ENCODE measurements at regions not wholly inside any gene's neighbourhood (a gene's known extent, or its start where the extent isn't known, plus 50 kb on each side); places are given as distances from the start of the nearest gene placed in this dataset.

GRCh38 chr9:16202221-16202620 is 649.4 kb downstream of the CCDC171 start:
- Histone ChIP-seq H3K4me3 (replicated peaks in 1 of 2; ENCODE audit: low read depth in 1 of 2, low read length in 2 of 2) (no peak overlapping the region), H3K36me3 (ENCODE audit: control insufficient read depth in 1 of 2, insufficient read depth in 2 of 2, low read length in 2 of 2) (no peaks in the 10 kb centered on the region), H4K20me1 (ENCODE audit: insufficient read depth) (no peaks in the 10 kb centered on the region), H3K9me3 (ENCODE audit: control insufficient read depth in 1 of 2, insufficient read depth in 1 of 2, low read depth in 1 of 2, low read length in 2 of 2) (no peaks in the 10 kb centered on the region), H2AFZ (ENCODE audit: low read depth, low read length, poor library complexity, severe bottlenecking) (no peak overlapping the region), H3K4me1 (ENCODE audit: control insufficient read depth in 1 of 2, insufficient read depth in 2 of 2, low read length in 2 of 2) (peaks cover 0 to 14% of the 10 kb centered on the region in 2 experiments; a peak in 2 of 4 replicates), H3K27me3 (ENCODE audit: insufficient read depth, low read length) (no peaks in the 10 kb centered on the region), H3K9me2 (ENCODE audit: insufficient read depth) (no peaks in the 10 kb centered on the region), H3K9ac (ENCODE audit: low read length) (no peak overlapping the region), H3K4me2 (ENCODE audit: low read length) (no peak overlapping the region), H3K79me2 (ENCODE audit: insufficient read depth, low read length) (no peaks in the 10 kb centered on the region), H3K27ac (ENCODE audit: low read depth, low read length) (no peak overlapping the region)
- CTCF ChIA-PET = no interaction called here
- DNase-seq (ENCODE audit: low read depth, low spot score) (no peak), ATAC-seq (no peak)
- no TSS peak for BruUV-seq (replicated peaks)
- POLR2A ChIA-PET = no interaction called here
- no peak for TF ChIP-seq CTCF (IDR thresholded peaks at IDR 0.05 in 2 of 3, conservative IDR thresholded peaks at IDR 0.05 in 1 of 3; ENCODE audit: borderline replicate concordance in 1 of 3, insufficient read depth in 1 of 3, low read depth in 2 of 3, low read length in 2 of 3)
- no peak for TF ChIP-seq ZBTB33 (IDR thresholded peaks at IDR 0.05; ENCODE audit: extremely low read depth, insufficient replicate concordance, low read length)
- TF ChIP-seq ZNF274 (IDR thresholded peaks at IDR 0.05; ENCODE audit: low read depth, low read length) = no peak
- TF ChIP-seq SRF (IDR thresholded peaks at IDR 0.05; ENCODE audit: low read depth) = no peak
- TF ChIP-seq EZH2 (IDR thresholded peaks at IDR 0.05) = no peak
- no peak for TF ChIP-seq EGR1 (IDR thresholded peaks at IDR 0.05; ENCODE audit: low read depth)
- TF ChIP-seq SP1 (IDR thresholded peaks at IDR 0.05; ENCODE audit: low read depth) = no peak
- TF ChIP-seq TCF7L2 (IDR thresholded peaks at IDR 0.05; ENCODE audit: borderline replicate concordance, extremely low read depth, insufficient read depth, insufficient read length) = no peak
- TF ChIP-seq JUND (IDR thresholded peaks at IDR 0.05) = no peak
- no peak for TF ChIP-seq FOSL1 (IDR thresholded peaks at IDR 0.05; ENCODE audit: low read depth)
- intact Hi-C loops (cut with micrococcal nuclease) = no loop called here
- RAD21 ChIA-PET (ENCODE audit: low non-redundant PET in 1 of 2, low total read pairs in 2 of 2, uncharacterized antibody in 2 of 2, unreplicated experiment in 2 of 2) = no interaction called here
